ENCODE measurements at regions not wholly inside any gene's neighbourhood (a gene's known extent, or its start where the extent isn't known, plus 50 kb on each side); places are given as distances from the start of the nearest gene placed in this dataset.

DNA sequence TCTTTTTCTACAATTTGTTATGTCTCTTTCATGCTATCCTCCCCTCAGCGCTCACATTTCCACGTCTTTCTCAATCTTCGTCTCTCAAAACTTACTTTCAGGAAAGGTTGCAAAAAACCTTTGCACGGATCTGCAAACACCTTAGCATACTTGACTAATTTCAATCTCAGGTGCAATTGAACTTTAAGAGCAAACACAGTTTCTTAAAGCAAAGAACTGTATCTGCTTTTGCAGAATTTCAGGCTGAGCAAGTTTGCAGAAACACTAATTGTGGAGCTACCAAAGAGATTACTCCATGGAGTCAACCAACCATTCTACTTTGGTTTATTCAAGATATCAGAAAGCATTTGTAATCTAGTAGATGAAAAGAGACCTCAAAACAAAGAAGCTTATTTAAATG is 668.2 kb upstream of the MARCKS start:
- H3K4me3 ChIP-seq (ENCODE audit: low read length): no peak overlapping the region
- no peak for DNase-seq (ENCODE audit: low read depth)
- TF ChIP-seq, protein P1, sequence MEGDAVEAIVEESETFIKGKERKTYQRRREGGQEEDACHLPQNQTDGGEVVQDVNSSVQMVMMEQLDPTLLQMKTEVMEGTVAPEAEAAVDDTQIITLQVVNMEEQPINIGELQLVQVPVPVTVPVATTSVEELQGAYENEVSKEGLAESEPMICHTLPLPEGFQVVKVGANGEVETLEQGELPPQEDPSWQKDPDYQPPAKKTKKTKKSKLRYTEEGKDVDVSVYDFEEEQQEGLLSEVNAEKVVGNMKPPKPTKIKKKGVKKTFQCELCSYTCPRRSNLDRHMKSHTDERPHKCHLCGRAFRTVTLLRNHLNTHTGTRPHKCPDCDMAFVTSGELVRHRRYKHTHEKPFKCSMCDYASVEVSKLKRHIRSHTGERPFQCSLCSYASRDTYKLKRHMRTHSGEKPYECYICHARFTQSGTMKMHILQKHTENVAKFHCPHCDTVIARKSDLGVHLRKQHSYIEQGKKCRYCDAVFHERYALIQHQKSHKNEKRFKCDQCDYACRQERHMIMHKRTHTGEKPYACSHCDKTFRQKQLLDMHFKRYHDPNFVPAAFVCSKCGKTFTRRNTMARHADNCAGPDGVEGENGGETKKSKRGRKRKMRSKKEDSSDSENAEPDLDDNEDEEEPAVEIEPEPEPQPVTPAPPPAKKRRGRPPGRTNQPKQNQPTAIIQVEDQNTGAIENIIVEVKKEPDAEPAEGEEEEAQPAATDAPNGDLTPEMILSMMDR (conservative IDR thresholded peaks at IDR 0.05; ENCODE audit: low read depth, low read length): no peak

- TF ChIP-seq, protein P1 (conservative IDR thresholded peaks at IDR 0.05; ENCODE audit: low read depth, low read length): peak; percentile 43
- DNase-seq (ENCODE audit: low read depth): no peak
These were observed 667.0 kb upstream of the MARCKS start for GRCh38 chr6:113190170-113190569.

DNA sequence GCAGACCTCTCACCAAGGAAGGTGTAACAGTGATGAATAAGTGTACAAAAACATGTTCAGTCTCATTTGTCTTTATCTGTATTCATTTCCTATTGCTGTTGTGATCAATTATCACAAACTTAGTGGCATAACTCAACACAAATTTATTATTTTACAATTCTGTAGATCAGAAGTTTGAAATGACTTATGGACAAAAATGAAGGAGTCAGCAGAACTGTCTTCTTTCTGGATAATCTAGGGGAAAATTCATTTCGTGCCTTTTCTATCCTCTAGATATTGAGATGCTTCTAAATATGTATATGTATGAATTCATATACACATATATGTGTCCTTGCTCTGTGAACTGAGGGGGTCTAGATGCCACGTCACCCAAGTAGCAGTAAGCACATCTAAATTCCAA is 663.1 kb upstream of the MARCKS start:
- H3K4me3 ChIP-seq (ENCODE audit: low read length): no peak overlapping the region
- TF ChIP-seq, protein P1 (conservative IDR thresholded peaks at IDR 0.05; ENCODE audit: low read depth, low read length): no peak
- DNase-seq (ENCODE audit: low read depth): no peak

More at GRCh38 chr6:113190170-113190569, 667.0 kb upstream of the MARCKS start:
- H3K4me3 ChIP-seq (ENCODE audit: low read length): no peak overlapping the region

GRCh38 chr6:113202852-113203714 is 654.1 kb upstream of the MARCKS start:
- no peak for DNase-seq (ENCODE audit: low read depth)
- no peak overlapping the region for H3K4me3 ChIP-seq (ENCODE audit: low read length)
- TF ChIP-seq, protein P1 (conservative IDR thresholded peaks at IDR 0.05; ENCODE audit: low read depth, low read length): no peak

GRCh38 chr6:113203715-113204110 is 653.4 kb upstream of the MARCKS start:
- DNase-seq (ENCODE audit: low read depth): no peak
- TF ChIP-seq, protein P1 (conservative IDR thresholded peaks at IDR 0.05; ENCODE audit: low read depth, low read length): no peak
- no peak overlapping the region for H3K4me3 ChIP-seq (ENCODE audit: low read length)

GRCh38 chr6:113205553-113205952 is 651.6 kb upstream of the MARCKS start:
- TF ChIP-seq, protein P1 (conservative IDR thresholded peaks at IDR 0.05; ENCODE audit: low read depth, low read length): no peak
- no peak overlapping the region for H3K4me3 ChIP-seq (ENCODE audit: low read length)
- DNase-seq (ENCODE audit: low read depth): no peak

DNA sequence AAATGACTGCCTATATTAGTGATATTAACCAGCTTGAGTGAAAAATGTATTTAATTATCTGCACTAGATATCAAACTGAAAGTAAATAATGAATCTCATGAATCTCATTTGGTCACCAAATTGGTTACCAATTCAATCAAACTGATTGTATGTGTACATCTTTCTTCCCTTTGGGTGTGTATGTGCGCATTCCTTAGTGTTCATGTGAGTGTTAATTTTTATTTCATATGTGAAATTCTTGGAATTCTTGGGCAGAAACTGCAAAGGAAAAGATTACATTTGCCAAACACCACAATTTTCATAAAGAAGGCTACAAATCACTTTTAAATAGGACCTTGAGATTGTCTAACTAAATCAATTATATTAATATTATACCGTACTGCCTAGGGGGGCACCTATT is 648.4 kb upstream of the MARCKS start:
- TF ChIP-seq, protein P1 (conservative IDR thresholded peaks at IDR 0.05; ENCODE audit: low read depth, low read length): no peak
- no peak for DNase-seq (ENCODE audit: low read depth)
- no peak overlapping the region for H3K4me3 ChIP-seq (ENCODE audit: low read length)

Measured in retinal pigment epithelial cell (primary cell).